ENCODE measurements at regions not wholly inside any gene's neighbourhood (a gene's known extent, or its start where the extent isn't known, plus 50 kb on each side); places are given as distances from the start of the nearest gene placed in this dataset.
"Not testable (repeated sequence)": the region's sequence is repeated elsewhere in the genome, so short reads cannot be mapped to it uniquely, and the experiment has no call there.

DNA sequence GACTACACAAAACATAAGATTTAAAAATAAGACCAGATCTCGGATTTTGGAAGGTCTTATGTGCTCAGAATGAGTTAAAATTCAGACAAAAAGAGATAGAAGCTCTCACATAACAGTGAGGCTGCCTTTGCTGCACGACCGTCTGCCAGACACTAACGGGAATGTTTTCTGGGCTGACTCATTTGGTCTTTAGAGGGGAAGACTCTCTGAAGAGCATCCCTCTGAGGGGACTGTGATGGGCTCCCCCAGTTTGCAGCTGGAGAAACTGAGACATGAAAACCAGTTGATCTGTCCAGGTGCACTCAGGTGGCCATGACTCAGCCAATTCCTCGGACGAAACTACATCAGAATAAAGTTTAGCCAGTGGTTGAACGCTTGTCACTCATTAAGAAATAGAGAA, 153.9 kb downstream of the RNASET2 start:
- no peak for DNase-seq

DNA sequence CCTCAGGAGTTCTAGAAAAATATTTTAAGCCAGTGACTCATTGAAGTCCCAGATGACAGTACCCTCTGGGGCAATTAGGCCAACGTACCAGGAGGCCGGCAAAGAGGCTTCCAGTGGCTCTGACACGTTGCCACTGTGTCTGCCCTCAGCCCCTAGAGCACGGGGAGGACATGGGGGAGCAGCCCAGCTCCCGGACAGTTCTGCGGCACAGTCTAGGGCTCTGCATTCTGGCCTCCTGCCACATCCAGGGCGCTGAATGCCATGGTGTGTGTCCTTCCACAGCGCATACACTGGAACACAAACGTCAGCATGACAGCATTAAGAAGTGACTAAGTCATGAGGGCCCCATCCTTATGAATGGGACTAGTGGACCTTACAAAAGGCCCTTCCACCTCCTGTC, 156.2 kb downstream of the RNASET2 start:
- DNase-seq = no peak

DNA sequence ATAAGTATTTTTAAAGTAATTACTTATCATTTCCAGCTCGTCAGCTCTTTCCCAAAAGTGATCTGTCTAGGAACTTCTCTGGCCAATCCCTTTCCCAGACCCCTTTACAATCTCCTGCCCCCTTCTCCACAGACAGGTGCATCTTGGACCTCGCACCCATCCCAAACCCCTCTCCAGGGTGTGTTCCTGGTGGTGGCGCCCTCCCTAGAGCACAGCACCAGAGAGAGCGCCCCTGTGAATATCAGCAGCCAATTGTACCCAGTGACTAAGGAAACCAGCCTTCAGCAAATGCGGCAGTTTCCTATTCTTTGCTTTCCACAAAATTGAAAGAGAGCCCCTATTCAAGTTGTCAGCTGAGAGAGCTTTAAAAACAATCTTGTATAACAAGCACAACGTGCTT, 157.7 kb downstream of the RNASET2 start:
- DNase-seq = no peak

DNA sequence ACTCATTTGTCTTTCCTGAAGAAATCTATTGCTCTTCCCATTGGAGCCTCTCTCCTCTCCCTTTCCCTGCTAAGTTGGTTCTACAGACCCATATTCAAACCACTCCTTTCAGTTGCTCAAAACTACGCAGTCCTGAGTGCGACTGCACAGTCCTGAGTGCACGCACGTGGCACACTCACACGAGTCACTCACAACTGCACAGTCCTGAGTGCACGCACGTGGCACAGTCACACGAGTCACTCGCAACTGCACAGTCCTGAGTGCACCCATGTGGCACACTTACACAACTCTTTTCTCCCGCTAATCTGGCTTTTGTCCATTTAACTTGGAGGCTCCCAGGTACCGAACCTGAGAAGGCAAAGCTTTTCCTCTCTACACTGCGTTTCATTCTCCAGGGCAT, 159.7 kb downstream of the RNASET2 start:
- no peak for DNase-seq

DNA sequence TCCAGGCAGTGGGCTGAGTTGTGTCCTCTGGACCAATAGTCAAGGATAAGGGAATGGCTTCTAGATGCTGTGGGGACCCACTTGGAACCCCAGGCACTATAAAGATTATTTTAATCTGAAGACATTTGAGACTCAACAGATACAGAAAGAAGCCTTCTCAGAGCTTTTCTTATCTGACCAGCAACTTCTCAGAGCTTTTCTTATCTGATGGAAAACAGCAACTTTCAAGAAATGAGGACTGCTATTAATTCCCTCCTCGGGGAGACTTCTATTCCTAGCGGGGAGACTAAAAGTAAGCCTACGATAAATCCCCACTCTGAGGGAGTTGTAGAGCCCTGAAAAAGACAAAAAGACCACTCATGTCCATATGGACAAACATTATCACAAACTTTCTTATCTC, 160.5 kb downstream of the RNASET2 start:
- DNase-seq = no peak

DNA sequence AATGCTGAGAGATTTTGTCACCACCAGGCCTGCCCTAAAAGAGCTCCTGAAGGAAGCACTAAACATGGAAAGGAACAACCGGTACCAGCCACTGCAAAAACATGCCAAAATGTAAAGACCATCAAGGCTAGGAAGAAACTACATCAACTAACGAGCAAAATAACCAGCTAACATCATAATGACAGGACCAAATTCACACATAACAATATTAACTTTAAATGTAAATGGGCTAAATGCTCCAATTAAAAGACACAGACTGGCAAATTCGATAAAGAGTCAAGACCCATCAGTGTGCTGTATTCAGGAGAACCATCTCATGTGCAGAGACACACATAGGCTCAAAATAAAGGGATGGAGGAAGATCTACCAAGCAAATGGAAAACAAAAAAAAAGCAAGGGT, 163.8 kb upstream of the RPS6KA2 start:
- DNase-seq = not testable (repeated sequence)

DNA sequence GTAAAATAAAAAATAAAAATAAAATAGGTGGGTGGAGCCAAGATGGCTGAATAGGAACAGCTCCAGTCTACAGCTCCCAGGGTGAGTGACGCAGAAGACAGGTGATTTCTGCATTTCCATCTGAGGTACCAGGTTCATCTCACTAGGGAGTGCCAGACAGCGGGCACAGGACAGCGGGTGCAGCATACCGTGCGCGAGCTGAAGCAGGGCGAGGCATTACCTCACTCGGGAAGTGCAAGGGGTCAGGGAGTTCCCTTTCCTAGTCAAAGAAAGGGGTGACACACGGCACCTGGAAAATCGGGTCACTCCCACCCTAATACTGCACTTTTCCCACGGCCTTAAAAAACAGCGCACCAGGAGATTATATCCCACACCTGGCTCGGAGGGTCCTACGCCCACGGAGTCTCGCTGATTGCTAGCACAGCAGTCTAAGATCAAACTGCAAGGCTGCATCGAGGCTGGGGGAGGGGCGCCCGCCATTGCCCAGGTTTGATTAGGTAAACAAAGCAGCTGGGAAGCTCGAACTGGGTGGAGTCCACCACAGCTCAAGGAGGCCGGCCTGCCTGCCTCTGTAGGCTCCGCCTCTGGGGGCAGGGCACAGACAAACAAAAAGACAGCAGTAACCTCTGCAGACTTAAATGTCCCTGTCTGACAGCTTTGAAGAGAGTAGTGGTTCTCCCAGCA, 161.9 kb upstream of the RPS6KA2 start:
- not testable (repeated sequence) for DNase-seq

DNA sequence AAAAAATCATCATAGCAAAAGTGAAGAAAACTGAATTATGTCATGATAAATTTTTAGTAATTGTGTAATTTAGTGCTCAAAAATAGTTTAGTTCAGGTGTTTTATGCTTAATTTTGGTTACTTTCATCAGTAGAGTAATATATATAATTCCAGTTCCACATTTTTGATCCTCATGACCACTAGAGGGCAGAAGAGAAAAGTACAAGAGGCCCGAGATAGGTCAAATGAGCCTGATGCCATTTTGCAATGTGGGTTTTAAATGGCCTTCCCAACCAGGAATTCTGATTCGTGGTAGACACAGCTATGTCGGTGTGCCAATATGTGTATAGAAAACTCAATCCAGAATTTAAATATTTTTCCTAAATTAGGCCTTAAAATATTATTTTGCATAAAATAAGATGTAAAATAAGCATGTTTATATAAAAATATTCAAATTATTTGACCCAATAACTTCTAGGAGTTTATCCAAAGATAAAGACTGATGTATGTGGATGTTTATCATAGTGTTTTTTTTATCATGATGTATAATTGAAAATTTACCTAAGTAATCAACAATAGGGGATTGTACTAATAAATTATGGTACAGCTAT, 159.7 kb upstream of the RPS6KA2 start:
- DNase-seq = peak; percentile 35

DNA sequence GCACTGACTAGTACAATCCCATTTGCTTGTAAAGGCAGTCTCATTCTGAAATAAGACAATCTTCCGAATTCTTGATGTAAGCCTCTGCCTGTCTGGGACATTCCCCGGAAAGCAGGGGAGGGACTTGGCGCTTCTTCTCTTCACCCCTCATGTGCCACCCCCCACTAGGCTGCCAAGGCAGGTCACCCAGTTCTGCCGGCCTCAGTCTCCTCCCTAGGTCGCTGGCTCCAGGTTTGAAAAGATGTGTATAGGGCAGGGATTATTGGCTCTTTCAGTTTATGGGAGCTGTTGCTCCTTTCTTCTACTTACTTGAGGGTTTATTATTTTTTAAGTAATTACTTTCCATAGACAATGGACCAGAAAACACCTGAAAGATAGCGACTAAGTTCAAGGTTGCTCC, 158.1 kb upstream of the RPS6KA2 start:
- DNase-seq = no peak

DNA sequence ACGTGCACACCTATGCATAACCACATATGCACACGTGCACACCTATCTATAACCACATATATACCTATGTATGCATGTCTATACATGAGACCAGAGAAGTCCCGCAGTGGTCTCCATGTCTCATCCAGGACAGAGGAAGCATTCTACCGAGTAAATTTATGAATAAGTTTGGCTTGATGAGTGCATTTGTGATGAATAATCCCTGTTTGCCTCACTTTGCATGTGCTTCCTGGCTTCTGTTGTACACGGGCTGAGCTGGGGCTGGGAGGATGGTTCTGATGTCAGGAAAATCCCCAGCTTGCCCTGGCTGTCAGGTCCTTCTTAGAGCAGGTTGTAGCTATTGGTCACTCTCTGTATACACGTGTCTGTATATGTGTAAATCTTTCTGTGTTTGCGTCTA, 157.6 kb upstream of the RPS6KA2 start:
- no peak for DNase-seq

DNA sequence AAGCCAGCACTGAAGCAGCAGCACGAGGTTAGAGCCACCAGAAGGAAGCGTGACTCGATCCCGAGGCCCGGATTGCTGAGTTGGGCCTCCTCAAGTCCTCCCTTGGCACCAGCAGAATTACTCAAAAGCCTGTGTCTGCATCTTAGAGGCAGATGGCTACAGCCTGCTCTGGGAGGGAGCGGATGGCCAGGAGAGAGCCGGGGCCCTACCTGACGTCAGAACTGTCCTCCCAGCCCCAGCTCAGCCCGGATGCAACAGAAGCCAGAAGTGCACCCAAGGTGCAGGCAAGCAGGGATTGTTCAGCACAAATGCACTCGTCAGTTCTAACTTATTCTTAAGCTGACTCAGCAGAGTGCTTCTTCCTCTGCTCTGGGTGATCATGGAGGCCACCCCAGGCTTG, 155.5 kb upstream of the RPS6KA2 start:
- no peak for DNase-seq

DNA sequence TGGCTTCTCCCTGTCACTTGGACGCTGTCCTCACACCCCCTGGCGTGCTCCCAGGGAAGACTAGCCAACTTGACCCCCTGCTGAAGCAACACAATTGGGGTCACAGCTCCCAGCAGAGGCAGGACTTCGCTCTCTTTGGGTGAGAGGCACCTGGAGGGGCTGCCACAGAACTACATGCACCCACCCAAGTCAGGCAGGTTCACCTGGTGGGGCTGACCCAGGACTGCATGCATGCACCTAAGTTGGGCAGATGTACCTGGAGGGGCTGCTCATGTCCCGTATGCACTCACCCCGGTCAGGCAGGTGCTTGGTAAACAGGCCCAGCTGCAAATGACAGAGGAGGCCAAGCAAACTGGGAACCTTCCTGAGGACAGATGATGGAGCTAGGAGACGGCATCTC, 154.3 kb upstream of the RPS6KA2 start:
- DNase-seq = no peak

DNA sequence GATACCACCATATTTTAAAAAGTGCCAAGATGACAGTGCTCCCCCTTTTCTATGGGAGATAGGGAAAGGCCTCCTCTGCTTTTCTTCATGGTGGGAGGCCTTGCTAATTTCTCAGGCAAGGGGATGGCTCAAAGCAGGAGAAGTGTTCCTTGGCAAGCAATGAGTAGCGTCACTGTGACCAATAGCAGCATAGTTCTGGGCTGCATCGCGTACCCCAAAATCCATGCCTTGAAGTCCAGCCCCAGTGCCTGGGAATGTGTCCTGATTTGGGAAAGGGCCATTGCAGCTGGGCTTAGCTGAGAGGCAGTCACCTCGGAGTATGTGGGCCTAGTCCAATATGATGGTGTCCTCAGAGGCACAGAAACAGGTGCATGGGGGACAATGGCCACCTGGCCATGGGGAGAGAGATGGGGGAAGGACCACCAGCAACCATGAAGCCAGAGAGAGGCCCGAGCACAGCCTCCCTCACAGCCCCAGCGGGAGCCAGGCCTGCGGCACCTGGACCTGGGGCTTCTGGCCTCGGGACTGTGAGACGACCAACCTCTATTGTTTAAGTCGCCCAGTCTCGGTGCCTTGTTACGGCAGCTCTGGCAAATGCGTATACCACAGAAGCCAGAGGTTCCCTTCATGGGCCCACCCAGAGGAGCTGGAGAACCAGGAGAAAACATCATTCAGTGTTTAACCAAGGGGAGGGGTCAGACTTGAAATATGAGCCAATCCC, 153.1 kb upstream of the RPS6KA2 start:
- no peak for DNase-seq

DNA sequence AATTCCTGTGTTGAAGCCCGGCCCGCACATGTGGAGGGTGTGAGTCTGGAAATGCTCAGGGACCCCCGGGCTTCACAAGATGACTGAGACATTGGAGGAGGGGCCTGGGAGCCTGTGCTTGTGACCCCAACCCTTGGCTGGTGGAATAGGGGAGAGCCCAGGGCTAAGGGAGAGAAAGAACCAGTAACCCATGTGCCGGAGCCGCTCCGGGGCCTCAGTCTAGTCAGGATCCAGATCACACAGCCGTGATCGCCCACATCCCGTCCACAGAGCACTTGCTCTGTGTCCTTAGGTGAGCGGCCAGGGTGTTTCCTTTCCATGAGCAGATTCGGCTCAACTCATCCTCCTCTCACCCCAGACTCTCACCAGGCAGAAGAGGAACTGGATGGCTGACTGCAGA, 152.3 kb upstream of the RPS6KA2 start:
- no peak for DNase-seq

DNA sequence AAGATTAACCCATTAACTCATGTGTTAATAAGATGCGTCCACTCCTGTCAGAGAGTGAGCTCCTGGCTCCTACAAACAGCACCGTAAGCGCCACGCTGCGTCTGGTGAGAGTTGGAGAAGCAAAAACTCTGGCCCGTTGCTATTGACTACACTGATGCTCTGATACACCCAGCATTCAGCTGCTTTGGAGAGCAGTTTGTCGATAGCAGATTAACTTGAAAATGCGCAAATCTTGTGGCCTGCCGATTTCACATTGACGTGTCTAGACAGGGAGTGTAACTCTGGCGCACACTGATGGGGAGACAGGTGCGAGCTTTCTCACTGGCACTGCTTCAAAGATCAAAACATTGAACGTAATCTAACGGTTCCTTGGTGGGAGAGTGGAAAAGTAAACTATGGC, 151.7 kb upstream of the RPS6KA2 start:
- no peak for DNase-seq

DNA sequence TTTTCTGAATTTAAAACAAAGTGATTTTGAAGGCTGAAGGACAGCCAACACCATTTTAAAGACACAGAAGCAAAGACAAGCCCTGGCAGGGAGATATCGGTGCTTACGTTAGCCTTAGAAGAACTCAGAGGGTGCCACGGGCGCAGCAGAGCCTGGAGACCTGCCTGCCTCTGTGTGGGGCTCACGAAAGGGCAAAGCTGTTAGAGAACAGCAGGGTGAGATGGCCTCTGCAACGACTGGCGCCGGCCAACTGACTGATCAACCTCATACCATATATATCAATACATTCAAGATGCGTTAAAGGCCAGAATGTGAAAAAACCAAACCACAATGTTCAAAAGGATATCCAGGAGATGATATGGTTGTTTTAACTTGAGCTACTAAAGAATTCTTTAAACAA, 151.0 kb upstream of the RPS6KA2 start:
- DNase-seq = no peak

DNA sequence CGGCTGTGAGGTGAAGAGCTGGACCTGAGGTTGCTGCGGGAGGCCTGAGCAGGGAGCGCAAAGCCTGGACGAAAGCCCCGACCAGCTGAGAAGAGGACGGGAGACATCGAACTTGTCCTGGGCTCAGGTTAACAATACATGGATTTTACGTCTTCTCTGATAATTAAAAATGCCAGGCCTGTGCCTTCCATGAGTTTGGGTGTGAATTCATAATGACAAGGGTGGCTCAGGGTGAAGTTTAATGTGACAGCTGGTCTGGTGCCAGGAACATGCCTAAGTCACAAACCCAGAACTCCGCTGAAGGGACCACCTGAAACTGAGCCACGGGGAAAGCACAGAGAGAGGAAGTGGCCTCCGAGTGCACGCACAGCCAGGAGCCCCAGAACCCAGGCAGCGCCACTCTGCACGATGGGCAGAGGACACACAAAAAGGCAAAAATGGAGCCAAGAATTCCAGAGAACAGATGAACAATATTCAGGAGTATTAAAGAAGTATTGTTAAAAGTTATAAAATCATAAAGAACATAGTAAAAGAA, 150.1 kb upstream of the RPS6KA2 start:
- DNase-seq = no peak

DNA sequence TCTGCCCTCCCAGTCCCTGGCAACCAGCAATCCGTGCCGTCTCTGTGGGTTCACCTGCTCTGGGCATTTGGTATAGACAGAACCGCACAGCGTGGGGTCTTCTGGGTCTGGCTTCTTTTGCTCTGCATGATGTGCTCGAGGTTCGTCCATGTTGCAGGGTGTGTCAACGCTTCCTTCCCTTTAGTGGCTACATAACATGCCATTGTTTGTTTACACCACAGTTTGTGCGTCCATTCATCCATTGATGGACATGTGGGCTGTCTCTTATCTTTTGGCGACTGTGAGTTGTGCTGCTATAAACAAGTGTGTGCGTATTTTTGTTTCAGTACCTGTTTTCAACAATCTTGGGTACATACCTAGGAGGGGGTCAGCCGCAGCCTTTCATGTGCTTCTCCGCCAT, 149.5 kb upstream of the RPS6KA2 start:
- DNase-seq = no peak

DNA sequence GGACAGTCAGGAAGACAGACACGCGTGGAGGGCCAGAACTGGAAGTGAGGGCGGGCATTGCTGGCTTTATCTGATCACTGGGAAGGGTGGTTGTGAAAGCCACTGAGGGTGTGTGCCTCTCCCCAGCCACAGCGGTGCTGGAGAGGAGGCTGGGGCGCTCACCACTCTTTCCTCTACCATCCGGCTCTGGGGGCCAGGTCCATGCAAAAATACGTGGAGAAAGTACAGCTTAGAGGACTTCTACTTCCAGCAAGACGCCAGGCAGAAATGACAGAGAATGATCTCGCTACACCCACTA, 148.8 kb upstream of the RPS6KA2 start:
- no peak for DNase-seq

DNA sequence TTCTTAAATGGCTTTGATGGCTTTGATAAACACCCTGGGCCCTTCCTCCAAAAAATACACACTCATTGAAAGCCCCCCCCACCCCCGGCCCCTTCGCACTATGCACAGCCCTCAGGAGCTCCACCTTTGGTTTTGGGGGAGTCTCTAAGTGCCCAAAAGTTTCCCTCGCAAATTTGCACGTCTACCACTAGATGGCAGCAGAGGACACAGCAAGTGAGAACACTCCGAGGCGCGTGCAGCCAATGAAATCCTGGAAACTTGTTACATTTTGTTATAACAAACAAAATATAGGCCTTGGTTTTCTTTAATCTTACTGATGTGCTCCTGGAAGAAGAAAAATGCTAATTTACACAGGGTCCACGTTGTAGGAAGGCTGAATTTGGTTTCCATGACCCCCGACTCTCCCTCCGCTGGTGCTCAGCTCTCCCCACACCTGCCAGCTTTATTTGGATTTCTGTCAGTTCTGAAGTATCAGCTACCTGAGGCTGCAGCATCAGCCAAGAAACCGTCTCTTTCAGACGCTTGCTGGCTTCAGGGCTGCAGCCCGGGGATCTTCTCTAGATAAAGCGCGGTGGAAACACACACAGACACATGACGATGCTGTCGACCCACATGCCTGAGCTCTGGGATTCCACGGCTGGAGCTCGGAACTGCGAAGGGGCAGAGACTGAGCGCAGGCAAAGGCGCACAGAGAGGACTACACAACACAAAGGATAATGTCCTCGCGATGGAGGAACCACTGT, 148.3 kb upstream of the RPS6KA2 start:
- DNase-seq = no peak

DNA sequence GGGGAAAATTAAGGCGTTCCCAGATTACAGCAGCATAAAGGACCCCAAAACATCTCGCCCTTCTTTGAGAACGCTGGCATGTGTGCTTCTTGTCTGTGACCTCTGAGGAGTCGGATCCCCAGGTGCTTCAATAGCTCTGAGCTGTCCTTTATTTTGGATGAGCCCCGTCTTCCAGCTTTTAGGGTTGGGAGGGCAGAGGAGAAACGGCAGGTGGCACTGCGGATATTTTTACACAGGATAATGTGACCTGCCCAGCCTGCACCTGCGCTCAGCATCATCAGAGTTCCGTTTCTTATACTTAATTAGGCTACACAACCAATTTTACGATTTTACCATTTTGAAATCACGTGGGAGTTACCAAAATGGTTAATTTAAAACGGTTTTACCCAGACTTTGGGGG, 147.7 kb upstream of the RPS6KA2 start:
- no peak for DNase-seq

DNA sequence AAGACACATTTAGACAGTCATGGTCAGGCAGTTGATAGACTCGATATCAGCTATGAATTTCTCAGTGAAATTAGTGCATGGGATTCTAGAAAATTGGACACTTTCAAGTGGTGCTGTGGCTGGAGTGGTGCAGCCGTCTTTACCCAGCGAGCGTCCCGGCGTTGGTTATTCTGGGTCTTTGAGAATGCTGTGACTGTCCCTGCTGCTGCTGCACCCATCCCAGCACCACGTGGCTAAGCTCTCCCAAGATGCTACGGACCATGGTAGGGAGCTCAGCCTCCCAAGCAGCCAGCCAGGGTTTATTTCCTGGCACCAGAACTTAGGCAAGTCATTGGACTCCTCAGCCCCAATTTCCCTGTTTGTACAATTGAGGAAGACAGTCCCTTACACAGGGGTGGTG, 147.2 kb upstream of the RPS6KA2 start:
- DNase-seq = no peak

DNA sequence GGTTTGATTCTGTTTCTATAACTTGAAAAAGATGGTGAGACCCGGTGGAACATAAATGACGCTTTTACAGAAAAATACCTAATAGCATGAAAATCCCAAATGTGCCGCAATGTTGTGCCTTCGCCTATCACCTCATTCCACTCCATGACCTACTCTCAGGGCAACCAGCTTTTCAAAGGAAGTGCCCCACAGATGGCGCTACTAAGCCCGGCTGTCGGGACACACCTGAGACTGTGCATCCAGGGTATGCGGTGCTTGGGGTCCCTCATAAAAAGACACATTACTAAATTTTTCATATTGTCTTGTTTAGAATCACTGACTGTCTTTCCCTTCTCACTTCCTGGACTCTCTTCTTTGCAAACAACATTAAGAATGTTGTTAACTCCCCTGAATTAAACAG, 145.5 kb upstream of the RPS6KA2 start:
- no peak for DNase-seq

DNA sequence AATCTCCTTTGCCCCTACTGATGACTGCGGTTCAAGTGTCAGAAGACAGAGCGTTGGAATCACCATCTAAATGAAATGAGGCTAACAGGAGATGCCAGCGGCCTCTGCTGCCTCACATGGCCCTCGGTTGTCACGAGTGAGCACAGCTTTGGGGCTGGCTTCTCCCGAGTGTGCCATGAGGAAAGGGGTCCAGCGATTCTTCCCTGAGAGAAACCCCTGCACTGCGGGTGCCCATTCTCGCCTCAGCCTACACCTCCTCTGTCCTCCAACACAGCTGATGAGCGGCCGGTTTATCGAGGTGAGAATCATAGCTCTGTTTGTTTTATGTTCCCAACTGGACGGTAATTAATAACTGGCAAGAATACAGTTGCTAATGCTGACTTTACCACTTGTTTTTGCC, 144.7 kb upstream of the RPS6KA2 start:
- no peak for DNase-seq
